Tibial artery (tissue), 4 donors: ENCODE measurements at regions not wholly inside any gene's neighbourhood (a gene's known extent, or its start where the extent isn't known, plus 50 kb on each side); places are given as distances from the start of the nearest gene placed in this dataset.

ENCODE experiments used
- DNase-seq, 2 donors: peaks; one replicate each; pipeline ENCODE4 v3.0.0-alpha.2; 2019
- H3K27ac ChIP-seq, 2 donors: fragments of 200-600 bp; sonication (generic) in 1 of 2; 1 replicate in 1 of 2; 2 replicates in 1 of 2; pipeline ENCODE4 v1.5.1; 2018 to 2019; ENCODE audit warnings: mild to moderate bottlenecking in 1 of 2
- H3K27me3 ChIP-seq, 2 donors: fragments of 200-600 bp; sonication (generic) in 1 of 2; one replicate each; pipeline versions ENCODE4 v1.5.1 to v1.6.0; 2016 to 2019
- H3K36me3 ChIP-seq, 3 donors: fragments of 200-600 bp; sonication (generic) in 2 of 3; one replicate each; pipeline ENCODE4 v1.5.1; 2016 to 2019; ENCODE audit warnings: mild to moderate bottlenecking in 2 of 3
- H3K4me1 ChIP-seq, 4 donors: fragments of 200-600 bp; sonication (generic) in 2 of 4; 1 replicate in 3 of 4; 2 replicates in 1 of 4; pipeline ENCODE4 v1.5.1; 2016 to 2019
- H3K4me3 ChIP-seq, 2 donors: fragments of 200-600 bp; sonication (generic) in 1 of 2; 1 replicate in 1 of 2; 2 replicates in 1 of 2; pipeline ENCODE4 v1.5.1; 2018 to 2019; ENCODE audit warnings: mild to moderate bottlenecking in 2 of 2
- H3K9me3 ChIP-seq, 3 donors: fragments of 200-600 bp; sonication (generic) in 1 of 3; one replicate each; pipeline ENCODE4 v1.5.1; 2016 to 2019
- CTCF ChIP-seq, 2 experiments: fragments of 200-600 bp in 1 of 2; fragments of 450-650 bp in 1 of 2; IDR thresholded peaks; one replicate each; pipeline ENCODE4 v1.5.1; 2017 to 2019; ENCODE audit warnings: antibody characterized with exemption in 2 of 2, mild to moderate bottlenecking in 1 of 2, moderate library complexity in 1 of 2
- intact Hi-C: fragments of 100-400 bp; cut with DNase I; formaldehyde crosslinking; loops from one replicate; pipeline ENCODE4 v1.15.0; 2023; ENCODE audit warnings: low total_unique reads

- no peaks in the 10 kb centered on the region for H3K4me1 ChIP-seq
- DNase-seq, result no peak
- H3K27me3 ChIP-seq, result no peaks in the 10 kb centered on the region
- H3K36me3 ChIP-seq, result no peaks in the 10 kb centered on the region
- no peaks in the 10 kb centered on the region for H3K9me3 ChIP-seq
- no peak overlapping the region for H3K4me3 ChIP-seq
- no peak overlapping the region for H3K27ac ChIP-seq
- intact Hi-C loops, result no loop called here
- TF ChIP-seq CTCF (IDR thresholded peaks at IDR 0.05), result no peak
Observed at GRCh38 chr14:30134936-30135335, 207.3 kb upstream of the PRKD1 start.

GRCh38 chr14:30138567-30138966 lies 210.9 kb upstream of the PRKD1 start:
- Histone ChIP-seq H3K36me3 (no peaks in the 10 kb centered on the region), H3K9me3 (no peaks in the 10 kb centered on the region), H3K4me1 (peaks cover 0 to 8% (median 2%) of the 10 kb centered on the region in 4 donors), H3K4me3 (no peak overlapping the region), H3K27ac (no peak overlapping the region), H3K27me3 (no peaks in the 10 kb centered on the region)
- intact Hi-C loops, result no loop called here
- no peak for TF ChIP-seq CTCF (IDR thresholded peaks at IDR 0.05)
- no peak for DNase-seq

DNA sequence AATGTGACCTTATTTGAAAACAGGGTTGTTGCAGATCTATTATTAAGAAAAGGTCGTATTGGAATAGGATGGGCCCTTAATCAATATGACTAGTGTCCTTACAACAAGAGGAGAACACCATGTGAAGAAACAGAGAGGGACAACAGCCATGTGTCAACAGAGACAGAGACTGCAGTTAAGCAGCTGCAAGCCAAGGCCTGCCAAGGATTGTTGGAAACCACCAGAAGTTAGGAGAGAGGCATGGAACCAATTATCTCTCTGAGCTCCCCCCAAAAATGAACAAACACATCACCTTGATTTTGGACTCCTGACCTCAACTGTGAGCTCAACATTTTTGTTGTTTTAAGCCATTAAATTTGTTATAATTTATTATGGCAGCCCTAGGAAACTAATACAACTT lies 214.6 kb upstream of the PRKD1 start:
- H3K9me3 ChIP-seq, result peaks cover 7 to 17% (median 10%) of the 10 kb centered on the region in 3 donors
- TF ChIP-seq CTCF (IDR thresholded peaks at IDR 0.05), result no peak
- peaks cover 0 to 7% (median 0%) of the 10 kb centered on the region in 3 donors for H3K36me3 ChIP-seq
- peaks cover 0 to 19% (median 4%) of the 10 kb centered on the region in 4 donors for H3K4me1 ChIP-seq
- no peak for DNase-seq
- no peaks in the 10 kb centered on the region for H3K27me3 ChIP-seq
- no peak overlapping the region for H3K27ac ChIP-seq
- no peak overlapping the region for H3K4me3 ChIP-seq
- intact Hi-C loops, result no loop called here

- TF ChIP-seq CTCF (IDR thresholded peaks at IDR 0.05), result no peak
- DNase-seq, result no peak
- Histone ChIP-seq H3K4me1 (peaks cover 0 to 19% (median 4%) of the 10 kb centered on the region in 4 donors), H3K9me3 (peaks cover 7 to 23% (median 14%) of the 10 kb centered on the region in 3 donors), H3K4me3 (no peak overlapping the region), H3K27me3 (no peaks in the 10 kb centered on the region), H3K27ac (no peak overlapping the region), H3K36me3 (peaks cover 0 to 7% (median 0%) of the 10 kb centered on the region in 3 donors)
- intact Hi-C loops, result no loop called here
Observed at GRCh38 chr14:30143627-30144026, 216.0 kb upstream of the PRKD1 start.

GRCh38 chr14:30153717-30154116 lies 226.1 kb upstream of the PRKD1 start:
- intact Hi-C loops, result no loop called here
- Histone ChIP-seq H3K27ac (no peak overlapping the region), H3K9me3 (peaks cover 0 to 3% (median 0%) of the 10 kb centered on the region in 3 donors), H3K4me3 (no peak overlapping the region), H3K36me3 (no peaks in the 10 kb centered on the region), H3K4me1 (no peaks in the 10 kb centered on the region), H3K27me3 (no peaks in the 10 kb centered on the region)
- no peak for TF ChIP-seq CTCF (IDR thresholded peaks at IDR 0.05)
- no peak for DNase-seq

DNA sequence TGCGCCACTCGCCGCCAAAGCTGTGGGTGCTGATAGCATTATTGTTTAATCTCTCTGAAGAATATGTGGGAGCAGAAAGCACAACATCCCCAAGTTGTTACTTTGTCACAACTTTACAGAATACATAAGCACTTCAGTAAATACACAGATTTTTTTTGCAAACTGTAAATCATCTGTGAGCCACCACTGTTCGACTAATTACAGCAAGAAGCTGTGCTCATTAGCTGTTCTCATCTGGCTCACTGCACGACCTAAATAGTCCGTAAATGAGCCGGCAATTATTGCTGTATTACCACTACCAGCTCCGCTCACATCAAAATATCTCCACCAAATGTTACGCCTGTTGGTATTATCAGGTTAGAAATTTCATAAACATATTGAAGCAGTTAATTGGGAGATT lies 228.9 kb upstream of the PRKD1 start:
- H3K9me3 ChIP-seq, result no peaks in the 10 kb centered on the region
- no peak for DNase-seq
- no peak for TF ChIP-seq CTCF (IDR thresholded peaks at IDR 0.05)
- H3K4me1 ChIP-seq, result peaks cover 0 to 3% (median 1%) of the 10 kb centered on the region in 4 donors
- no peak overlapping the region for H3K4me3 ChIP-seq
- no peaks in the 10 kb centered on the region for H3K27me3 ChIP-seq
- H3K36me3 ChIP-seq, result no peaks in the 10 kb centered on the region
- H3K27ac ChIP-seq, result no peak overlapping the region
- intact Hi-C loops, result no loop called here
